Spleen (tissue), 11 donors: ENCODE measurements at regions not wholly inside any gene's neighbourhood (a gene's known extent, or its start where the extent isn't known, plus 50 kb on each side); places are given as distances from the start of the nearest gene placed in this dataset.
A peak's percentile ranks its signal among the peaks of the same experiment; 100 is the strongest.

Source experiments
- DNase-seq: peaks from one replicate; pipeline ENCODE4 v3.0.0-alpha.2; 2020
- H3K27ac ChIP-seq, 8 donors: fragments of 200-600 bp; sonication (generic) in 7 of 8; 1 replicate in 4 of 8; 2 replicates in 4 of 8; pipeline versions ENCODE4 v1.5.0 to v1.8.0; 2016 to 2021; ENCODE audit warnings: inconsistent platforms in 4 of 8, mild to moderate bottlenecking in 4 of 8, moderate library complexity in 1 of 8
- H3K27me3 ChIP-seq, 7 donors: fragments of 200-600 bp; sonication (generic) in 6 of 7; replicated peaks in 1 of 7; 1 replicate in 4 of 7; 2 replicates in 3 of 7; pipeline versions ENCODE4 v1.5.0 to v1.8.0; 2016 to 2021; ENCODE audit warnings: inconsistent platforms in 3 of 7, mild to moderate bottlenecking in 1 of 7
- H3K36me3 ChIP-seq, 6 donors: fragments of 200-600 bp; sonication (generic) in 5 of 6; 1 replicate in 4 of 6; 2 replicates in 2 of 6; pipeline versions ENCODE4 v1.5.0 to v1.8.0; 2016 to 2021; ENCODE audit warnings: inconsistent platforms in 2 of 6
- H3K4me1 ChIP-seq, 6 donors: fragments of 200-600 bp; sonication (generic) in 5 of 6; 1 replicate in 3 of 6; 2 replicates in 3 of 6; pipeline versions ENCODE4 v1.5.0 to v1.8.0; 2016 to 2021; ENCODE audit warnings: inconsistent platforms in 3 of 6
- H3K4me3 ChIP-seq, 8 donors: fragments of 200-600 bp; sonication (generic) in 7 of 8; 1 replicate in 4 of 8; 2 replicates in 4 of 8; pipeline versions ENCODE4 v1.5.0 to v1.8.0; 2016 to 2021; ENCODE audit warnings: inconsistent platforms in 4 of 8, mild to moderate bottlenecking in 4 of 8, moderate library complexity in 2 of 8
- H3K9me3 ChIP-seq, 8 donors: fragments of 200-600 bp; sonication (generic) in 7 of 8; 1 replicate in 4 of 8; 2 replicates in 4 of 8; pipeline versions ENCODE4 v1.5.0 to v1.8.0; 2016 to 2021; ENCODE audit warnings: inconsistent platforms in 4 of 8
- POLR2A ChIP-seq, 3 donors: fragments of 450-650 bp; IDR thresholded peaks; one replicate each; pipeline ENCODE4 v1.5.1; 2017; ENCODE audit warnings: antibody characterized with exemption in 3 of 3, mild to moderate bottlenecking in 1 of 3
- POLR2AphosphoS5 ChIP-seq, 3 donors: sonication (generic); formaldehyde crosslinking; IDR thresholded peaks; one replicate each; pipeline ENCODE4 v1.5.1; 2017; ENCODE audit warnings: antibody characterized with exemption in 3 of 3
- WGBS, 5 donors: extraction: QIAGEN DNeasy Blood & Tissue Kit in 3 of 5; methylation state at CpG; one replicate each; pipeline versions ENCODE4 v1.1.5 to v1.1.7; 2013 to 2018; 5-methylcytosine and 5-hydroxymethylcytosine counted together
- intact Hi-C: fragments of 100-400 bp; cut with DNase I; formaldehyde crosslinking; loops from one replicate; pipeline ENCODE4 v1.15.0; 2023; ENCODE audit warnings: low total_unique reads
- TF ChIP-seq, protein P1 (sequence below), 11 experiments: fragments of 200-600 bp in 7 of 11; fragments of 450-650 bp in 4 of 11; sonication (generic) in 4 of 11; IDR thresholded peaks in 8 of 11; conservative IDR thresholded peaks in 3 of 11; 1 replicate in 7 of 11; 2 replicates in 4 of 11; pipeline versions ENCODE4 v1.4.0 to v1.8.0; 2016 to 2021; ENCODE audit warnings: antibody characterized with exemption in 11 of 11, inconsistent platforms in 4 of 11, mild to moderate bottlenecking in 1 of 11
- donor health status: healthy with polysubstance abuse.
- donor health status: DM: no; HTN: no; CAD: no; lungs with moderate emphysema.
- donor health status: DM: no; HTN: no; CAD: no.
- donor health status: Bipolar disorder and iron deficiency.
- donor health status: healthy.
- donor health status: DM: no; HTN: no; CAD: no.
- donor health status: DM: yes; HTN: yes; CAD: no.

DNA sequence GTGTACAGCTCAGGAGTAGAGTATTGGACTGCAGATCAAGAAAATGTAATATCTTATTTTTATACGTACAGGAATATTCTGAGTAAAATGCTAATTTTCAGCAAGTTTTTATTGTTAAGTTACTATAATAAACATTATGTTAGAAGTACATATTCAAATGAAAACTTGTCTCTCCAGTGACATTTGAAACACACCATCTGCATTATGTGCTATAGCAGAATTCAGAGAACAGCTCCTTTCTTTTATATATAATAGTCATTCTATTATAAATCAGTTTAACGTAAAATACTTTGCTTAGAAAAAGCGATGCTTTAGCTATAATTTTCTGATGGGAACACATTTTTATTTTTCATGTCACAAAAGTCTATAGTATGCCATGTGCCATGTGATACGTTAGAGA is 249.0 kb downstream of the PTPRC start:
- 69 to 96% (median 85%) methylated on average over 4 of the region's 4 CpGs for WGBS, 5 donors
- H3K4me3 ChIP-seq = no peak overlapping the region

DNA sequence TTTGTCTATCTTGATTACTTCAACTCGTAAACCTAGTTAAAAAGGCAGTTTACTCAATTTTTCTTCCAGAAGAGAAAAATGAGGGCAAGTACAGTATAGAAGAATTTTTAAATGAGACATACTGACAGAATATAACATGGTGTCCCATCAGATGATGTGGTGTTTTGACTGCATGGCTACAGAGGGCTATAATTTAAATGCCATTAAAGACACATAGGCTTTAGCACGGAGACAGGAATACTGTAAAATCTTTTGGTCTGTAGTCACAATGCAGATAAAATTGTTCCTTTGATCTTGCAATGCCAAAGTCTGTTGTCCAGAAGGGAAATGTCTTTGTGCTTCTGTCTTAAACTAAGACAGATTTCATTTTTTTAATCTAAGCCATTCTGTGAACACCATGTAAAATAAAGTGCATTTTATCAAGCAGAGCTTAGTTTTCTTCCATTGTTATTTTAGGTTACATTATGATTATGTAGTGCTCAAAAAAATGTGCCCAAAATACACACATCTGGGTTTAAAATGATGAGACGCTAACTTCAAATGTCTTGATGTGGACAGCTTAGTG is 249.6 kb downstream of the PTPRC start:
- H3K4me3 ChIP-seq = no peak overlapping the region
- H3K36me3 ChIP-seq = peaks cover 0 to 3% (median 0%) of the 10 kb centered on the region in 6 donors
- WGBS, 5 donors = 93 to 97% (median 94%) methylated on average over 3 of the region's 3 CpGs
- H3K27ac ChIP-seq = peak overlapping the region in 2 of 8 donors; percentile 36 to 38
- H3K27me3 ChIP-seq = no peaks in the 10 kb centered on the region
- intact Hi-C loops = no loop called here
- peaks cover 0 to 18% (median 7%) of the 10 kb centered on the region in 6 donors for H3K4me1 ChIP-seq
- TF ChIP-seq, protein P1, sequence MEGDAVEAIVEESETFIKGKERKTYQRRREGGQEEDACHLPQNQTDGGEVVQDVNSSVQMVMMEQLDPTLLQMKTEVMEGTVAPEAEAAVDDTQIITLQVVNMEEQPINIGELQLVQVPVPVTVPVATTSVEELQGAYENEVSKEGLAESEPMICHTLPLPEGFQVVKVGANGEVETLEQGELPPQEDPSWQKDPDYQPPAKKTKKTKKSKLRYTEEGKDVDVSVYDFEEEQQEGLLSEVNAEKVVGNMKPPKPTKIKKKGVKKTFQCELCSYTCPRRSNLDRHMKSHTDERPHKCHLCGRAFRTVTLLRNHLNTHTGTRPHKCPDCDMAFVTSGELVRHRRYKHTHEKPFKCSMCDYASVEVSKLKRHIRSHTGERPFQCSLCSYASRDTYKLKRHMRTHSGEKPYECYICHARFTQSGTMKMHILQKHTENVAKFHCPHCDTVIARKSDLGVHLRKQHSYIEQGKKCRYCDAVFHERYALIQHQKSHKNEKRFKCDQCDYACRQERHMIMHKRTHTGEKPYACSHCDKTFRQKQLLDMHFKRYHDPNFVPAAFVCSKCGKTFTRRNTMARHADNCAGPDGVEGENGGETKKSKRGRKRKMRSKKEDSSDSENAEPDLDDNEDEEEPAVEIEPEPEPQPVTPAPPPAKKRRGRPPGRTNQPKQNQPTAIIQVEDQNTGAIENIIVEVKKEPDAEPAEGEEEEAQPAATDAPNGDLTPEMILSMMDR (IDR thresholded peaks at IDR 0.05 in 8 of 11, conservative IDR thresholded peaks at IDR 0.05 in 3 of 11) = no peak
- TF ChIP-seq POLR2AphosphoS5 (IDR thresholded peaks at IDR 0.05) (no peak), POLR2A (IDR thresholded peaks at IDR 0.05) (no peak)
- no peaks in the 10 kb centered on the region for H3K9me3 ChIP-seq
- DNase-seq = no peak

More for the DNA sequence above, 249.0 kb downstream of the PTPRC start:
- H3K4me1 ChIP-seq = peaks cover 0 to 18% (median 7%) of the 10 kb centered on the region in 6 donors
- intact Hi-C loops = no loop called here
- no peaks in the 10 kb centered on the region for H3K27me3 ChIP-seq
- no peak overlapping the region for H3K27ac ChIP-seq
- no peak for DNase-seq
- TF ChIP-seq POLR2A (IDR thresholded peaks at IDR 0.05) (no peak), POLR2AphosphoS5 (IDR thresholded peaks at IDR 0.05) (no peak)
- TF ChIP-seq, protein P1 (IDR thresholded peaks at IDR 0.05 in 8 of 11, conservative IDR thresholded peaks at IDR 0.05 in 3 of 11) = no peak
- peaks cover 0 to 3% (median 0%) of the 10 kb centered on the region in 6 donors for H3K36me3 ChIP-seq
- H3K9me3 ChIP-seq = no peaks in the 10 kb centered on the region

DNA sequence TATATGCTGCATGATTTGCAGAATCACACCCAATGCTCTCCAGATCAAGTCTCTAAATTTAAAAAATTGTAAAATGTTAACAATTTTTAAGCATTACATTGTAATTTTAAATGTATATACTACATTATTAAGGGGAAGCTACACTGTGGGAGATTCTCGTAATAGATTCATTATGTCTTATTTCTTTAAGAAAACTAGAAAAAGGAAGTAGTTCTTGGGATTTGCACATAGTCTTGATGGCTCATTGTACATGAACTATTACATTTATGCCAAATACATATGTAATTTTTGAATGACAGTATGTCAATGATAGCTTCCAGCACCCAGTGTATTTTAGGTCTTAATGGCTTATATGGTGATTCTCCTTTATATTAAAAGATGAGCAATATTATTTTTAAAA is 250.3 kb downstream of the PTPRC start:
- no peak for TF ChIP-seq POLR2AphosphoS5 (IDR thresholded peaks at IDR 0.05)
- TF ChIP-seq, protein P1 (IDR thresholded peaks at IDR 0.05 in 8 of 11, conservative IDR thresholded peaks at IDR 0.05 in 3 of 11) = no peak
- TF ChIP-seq POLR2A (IDR thresholded peaks at IDR 0.05) = no peak
- H3K4me3 ChIP-seq = no peak overlapping the region
- intact Hi-C loops = no loop called here
- no peak for DNase-seq
- no peaks in the 10 kb centered on the region for H3K27me3 ChIP-seq
- peaks cover 0 to 18% (median 7%) of the 10 kb centered on the region in 6 donors for H3K4me1 ChIP-seq
- peaks cover 0 to 3% (median 0%) of the 10 kb centered on the region in 6 donors for H3K36me3 ChIP-seq
- H3K27ac ChIP-seq = peak overlapping the region in 2 of 8 donors; percentile 36 to 38
- WGBS, 5 donors = 33 to 63% (median 60%) methylated on average over 1 of the region's 1 CpG
- no peaks in the 10 kb centered on the region for H3K9me3 ChIP-seq

DNA sequence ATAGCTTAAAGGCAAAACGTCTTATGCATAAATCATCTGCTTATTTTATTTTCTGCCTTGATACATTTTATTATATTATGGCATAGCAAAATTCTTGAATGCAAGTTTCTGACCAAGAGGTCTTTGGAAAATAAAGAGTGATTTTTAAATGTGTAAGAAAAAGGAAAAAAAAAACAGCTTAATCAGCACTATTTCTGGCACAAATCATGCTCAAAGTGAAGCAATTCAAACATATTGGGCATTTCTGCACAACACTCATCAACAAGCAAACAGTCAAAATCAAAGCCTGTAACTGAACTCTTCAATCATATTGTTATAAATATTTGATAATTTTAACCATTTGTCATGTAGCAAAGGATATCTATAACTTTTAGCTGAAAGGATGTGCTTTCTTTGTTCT is 250.9 kb downstream of the PTPRC start:
- Histone ChIP-seq H3K4me3 (no peak overlapping the region), H3K9me3 (no peaks in the 10 kb centered on the region), H3K27me3 (no peaks in the 10 kb centered on the region), H3K27ac (peak overlapping the region in 1 of 8 donors; percentile 36), H3K4me1 (peaks cover 0 to 18% (median 7%) of the 10 kb centered on the region in 6 donors), H3K36me3 (peaks cover 0 to 1% (median 0%) of the 10 kb centered on the region in 6 donors)
- intact Hi-C loops = no loop called here
- TF ChIP-seq POLR2A (IDR thresholded peaks at IDR 0.05) = no peak
- TF ChIP-seq, protein P1 (IDR thresholded peaks at IDR 0.05 in 8 of 11, conservative IDR thresholded peaks at IDR 0.05 in 3 of 11) = no peak
- no peak for TF ChIP-seq POLR2AphosphoS5 (IDR thresholded peaks at IDR 0.05)
- no peak for DNase-seq
- whole genome bisulfite sequencing, 5 donors = 80 to 91% (median 89%) methylated on average over 1 of the region's 1 CpG
